AG08396 (cell line): ENCODE measurements at regions not wholly inside any gene's neighbourhood (a gene's known extent, or its start where the extent isn't known, plus 50 kb on each side); places are given as distances from the start of the nearest gene placed in this dataset.
A peak's percentile ranks its signal among the peaks of the same experiment; 100 is the strongest.
"Not testable (repeated sequence)": the region's sequence is repeated elsewhere in the genome, so short reads cannot be mapped to it uniquely, and the experiment has no call there.

Source experiments
- DNase-seq: peaks from one replicate; pipeline ENCODE4 v3.0.0; 2012; ENCODE audit warnings: low spot score, mixed read lengths

GRCh38 chr14:30223966-30224365, 296.3 kb upstream of the PRKD1 start:
- DNase-seq, result no peak

- DNase-seq, result no peak
Observed at GRCh38 chr14:30225176-30225575, 297.5 kb upstream of the PRKD1 start.

GRCh38 chr14:30227436-30227835, 299.8 kb upstream of the PRKD1 start:
- DNase-seq, result no peak

GRCh38 chr14:30227876-30228275, 300.2 kb upstream of the PRKD1 start:
- peak; percentile 44 for DNase-seq

GRCh38 chr14:30230719-30231118, 303.1 kb upstream of the PRKD1 start:
- DNase-seq, result no peak

- no peak for DNase-seq
Observed at GRCh38 chr14:30234966-30235365, 307.3 kb upstream of the PRKD1 start.

GRCh38 chr14:30235485-30235884, 307.8 kb upstream of the PRKD1 start:
- no peak for DNase-seq

- no peak for DNase-seq
Observed at GRCh38 chr14:30238936-30239335, 311.3 kb upstream of the PRKD1 start.

GRCh38 chr14:30240018-30240417, 312.4 kb upstream of the PRKD1 start:
- no peak for DNase-seq

GRCh38 chr14:30240685-30241084, 313.0 kb upstream of the PRKD1 start:
- DNase-seq, result no peak

GRCh38 chr14:30242744-30243143, 315.1 kb upstream of the PRKD1 start:
- no peak for DNase-seq

GRCh38 chr14:30243207-30243606, 315.6 kb upstream of the PRKD1 start:
- DNase-seq, result no peak

- peak; percentile 29 for DNase-seq
Observed at GRCh38 chr14:30243805-30244204, 315.2 kb upstream of the G2E3 start.

GRCh38 chr14:30244348-30244747, 314.6 kb upstream of the G2E3 start:
- not testable (repeated sequence) for DNase-seq

GRCh38 chr14:30251017-30251416, 307.9 kb upstream of the G2E3 start:
- DNase-seq, result no peak

GRCh38 chr14:30251557-30252100, 307.3 kb upstream of the G2E3 start:
- no peak for DNase-seq

GRCh38 chr14:30252151-30252550, 306.8 kb upstream of the G2E3 start:
- DNase-seq, result no peak

- no peak for DNase-seq
Observed at GRCh38 chr14:30252783-30253674, 305.9 kb upstream of the G2E3 start.

GRCh38 chr14:30256627-30257026, 302.3 kb upstream of the G2E3 start:
- no peak for DNase-seq

GRCh38 chr14:30257946-30258661, 300.9 kb upstream of the G2E3 start:
- DNase-seq, result no peak

- DNase-seq, result no peak
Observed at GRCh38 chr14:30260833-30261607, 297.9 kb upstream of the G2E3 start.

GRCh38 chr14:30264161-30264560, 294.8 kb upstream of the G2E3 start:
- no peak for DNase-seq
